ENCODE measurements at regions not wholly inside any gene's neighbourhood (a gene's known extent, or its start where the extent isn't known, plus 50 kb on each side); places are given as distances from the start of the nearest gene placed in this dataset.

DNA sequence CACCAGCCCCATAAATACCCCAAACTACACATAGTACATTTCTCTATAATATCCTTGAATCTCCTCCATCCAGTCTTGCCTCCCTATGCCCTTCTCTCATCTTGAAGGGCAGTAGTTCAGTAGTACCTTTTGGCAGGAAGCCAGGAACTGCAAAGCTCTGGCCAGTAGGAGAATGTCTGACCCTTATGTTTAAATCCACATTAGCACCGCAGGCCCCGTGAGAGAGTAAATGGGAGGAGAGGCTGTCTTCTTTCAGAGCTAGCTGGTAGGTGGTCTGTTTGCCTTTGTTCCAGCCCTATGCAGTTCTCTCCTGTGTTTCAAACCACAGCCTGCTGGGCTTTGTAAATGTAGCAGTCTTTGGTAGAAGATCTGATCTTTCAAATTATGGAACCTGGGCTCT, 690.7 kb downstream of the DOK5 start:
- TF ChIP-seq, protein P1, sequence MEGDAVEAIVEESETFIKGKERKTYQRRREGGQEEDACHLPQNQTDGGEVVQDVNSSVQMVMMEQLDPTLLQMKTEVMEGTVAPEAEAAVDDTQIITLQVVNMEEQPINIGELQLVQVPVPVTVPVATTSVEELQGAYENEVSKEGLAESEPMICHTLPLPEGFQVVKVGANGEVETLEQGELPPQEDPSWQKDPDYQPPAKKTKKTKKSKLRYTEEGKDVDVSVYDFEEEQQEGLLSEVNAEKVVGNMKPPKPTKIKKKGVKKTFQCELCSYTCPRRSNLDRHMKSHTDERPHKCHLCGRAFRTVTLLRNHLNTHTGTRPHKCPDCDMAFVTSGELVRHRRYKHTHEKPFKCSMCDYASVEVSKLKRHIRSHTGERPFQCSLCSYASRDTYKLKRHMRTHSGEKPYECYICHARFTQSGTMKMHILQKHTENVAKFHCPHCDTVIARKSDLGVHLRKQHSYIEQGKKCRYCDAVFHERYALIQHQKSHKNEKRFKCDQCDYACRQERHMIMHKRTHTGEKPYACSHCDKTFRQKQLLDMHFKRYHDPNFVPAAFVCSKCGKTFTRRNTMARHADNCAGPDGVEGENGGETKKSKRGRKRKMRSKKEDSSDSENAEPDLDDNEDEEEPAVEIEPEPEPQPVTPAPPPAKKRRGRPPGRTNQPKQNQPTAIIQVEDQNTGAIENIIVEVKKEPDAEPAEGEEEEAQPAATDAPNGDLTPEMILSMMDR (IDR thresholded peaks at IDR 0.05; ENCODE audit: insufficient read depth, missing control alignments), result no peak
- FAIRE-seq, result no peak
- DNase-seq (ENCODE audit: insufficient read length, low spot score), result no peak

- TF ChIP-seq, protein P1 (IDR thresholded peaks at IDR 0.05; ENCODE audit: insufficient read depth, missing control alignments), result no peak
- no peak for DNase-seq (ENCODE audit: insufficient read length, low spot score)
- FAIRE-seq, result no peak
These were observed 685.6 kb downstream of the DOK5 start for GRCh38 chr20:55160996-55161395.

- DNase-seq (ENCODE audit: insufficient read length, low spot score) (no peak), FAIRE-seq (no peak)
These were observed 684.6 kb downstream of the DOK5 start for GRCh38 chr20:55160037-55160436.

DNA sequence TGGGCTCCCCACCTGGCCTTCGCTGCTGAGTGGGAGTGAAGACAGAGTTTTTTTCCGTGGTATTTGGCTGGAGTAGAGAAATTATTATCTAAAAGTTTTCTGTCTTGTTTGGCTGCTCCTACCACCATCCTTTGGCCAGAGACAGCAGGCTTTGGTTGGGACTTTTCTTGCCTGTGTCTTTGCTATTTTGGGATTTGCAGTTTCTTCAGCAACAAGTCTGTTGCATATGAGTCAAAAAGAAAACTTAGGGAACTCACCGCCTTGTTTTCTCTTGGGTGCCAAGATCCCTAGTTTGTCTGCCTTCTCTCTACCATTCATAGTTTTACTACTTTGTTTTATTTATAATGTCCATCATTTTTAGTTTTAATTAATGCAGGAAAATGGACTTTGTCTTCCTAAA, 683.8 kb downstream of the DOK5 start:
- no peak for FAIRE-seq
- no peak for DNase-seq (ENCODE audit: insufficient read length, low spot score)
- TF ChIP-seq, protein P1 (IDR thresholded peaks at IDR 0.05; ENCODE audit: insufficient read depth, missing control alignments), result no peak

More at GRCh38 chr20:55160037-55160436, 684.6 kb downstream of the DOK5 start:
- TF ChIP-seq, protein P1 (IDR thresholded peaks at IDR 0.05; ENCODE audit: insufficient read depth, missing control alignments), result no peak

GRCh38 chr20:55158446-55158845, 683.1 kb downstream of the DOK5 start:
- FAIRE-seq, result no peak
- no peak for DNase-seq (ENCODE audit: insufficient read length, low spot score)
- TF ChIP-seq, protein P1 (IDR thresholded peaks at IDR 0.05; ENCODE audit: insufficient read depth, missing control alignments), result no peak

DNA sequence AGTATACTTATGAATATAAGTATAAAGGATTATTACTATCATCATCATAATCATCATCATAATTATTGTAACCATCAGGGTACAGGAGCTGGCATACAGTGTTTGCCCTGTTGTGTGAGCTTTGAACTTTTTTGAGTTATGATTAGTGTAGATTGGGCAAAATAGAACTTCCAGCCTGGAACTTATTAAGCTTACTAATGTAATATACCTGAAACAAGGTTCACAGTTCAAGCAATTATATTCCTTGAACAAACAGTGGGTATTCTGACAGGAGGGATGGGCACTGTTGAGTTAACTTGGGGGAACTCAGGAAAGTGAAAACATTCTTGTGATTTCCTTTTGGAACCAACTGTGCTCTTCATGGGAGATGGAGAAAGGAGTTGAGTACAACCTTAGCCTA, 680.0 kb downstream of the DOK5 start:
- TF ChIP-seq, protein P1 (IDR thresholded peaks at IDR 0.05; ENCODE audit: insufficient read depth, missing control alignments), result no peak

DNA sequence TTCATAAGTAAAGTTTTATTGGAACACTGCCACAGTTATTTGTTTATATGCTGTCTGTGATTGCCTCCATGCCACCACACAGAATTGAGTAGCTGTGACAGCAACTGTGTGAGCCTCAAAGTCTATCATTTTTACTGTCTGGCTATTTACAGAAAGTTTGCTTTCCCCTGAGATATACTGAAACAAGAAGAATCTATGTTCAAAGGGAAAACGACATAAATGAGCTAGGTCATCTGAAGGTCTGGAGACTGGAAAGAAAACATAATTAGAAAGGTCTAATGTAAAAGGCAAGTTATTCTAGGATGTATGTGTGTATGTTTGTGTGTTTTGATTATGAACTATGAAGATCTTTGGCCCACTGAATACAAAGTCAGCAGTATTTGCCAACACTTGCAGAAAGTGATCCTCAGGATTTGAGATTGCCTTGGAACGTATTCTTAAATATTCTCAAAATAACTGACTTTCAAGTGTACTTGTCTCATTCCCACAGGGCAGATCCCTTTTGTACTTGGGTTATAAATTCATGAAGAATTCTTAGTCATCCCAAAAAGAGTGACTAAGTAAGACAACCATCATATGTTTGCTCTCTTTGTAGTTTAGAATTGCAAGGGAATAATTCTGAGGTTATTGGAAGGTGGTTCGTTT, 677.7 kb downstream of the DOK5 start:
- FAIRE-seq, result no peak
- TF ChIP-seq, protein P1 (IDR thresholded peaks at IDR 0.05; ENCODE audit: insufficient read depth, missing control alignments), result no peak
- no peak for DNase-seq (ENCODE audit: insufficient read length, low spot score)

More for the DNA sequence above, 680.0 kb downstream of the DOK5 start:
- no peak for DNase-seq (ENCODE audit: insufficient read length, low spot score)
- no peak for FAIRE-seq

Data from D721Med (cell line).